ENCODE measurements at regions not wholly inside any gene's neighbourhood (a gene's known extent, or its start where the extent isn't known, plus 50 kb on each side); places are given as distances from the start of the nearest gene placed in this dataset.

GRCh38 chr3:178272841-178273240 is 263.4 kb upstream of the KCNMB2 start:
- no peak for TF ChIP-seq CTCF (conservative IDR thresholded peaks at IDR 0.05; ENCODE audit: low read depth, low read length)
- no peak for TF ChIP-seq EZH2 (IDR thresholded peaks at IDR 0.05; ENCODE audit: borderline replicate concordance, low read depth, low read length, poor library complexity, severe bottlenecking)

All from A673 (cell line).